IMR-90 (cell line): ENCODE measurements at regions not wholly inside any gene's neighbourhood (a gene's known extent, or its start where the extent isn't known, plus 50 kb on each side); places are given as distances from the start of the nearest gene placed in this dataset.

Experiments used
- ATAC-seq: fragments of 200-7000 bp; cut with Tn5 transposase; 2 replicates; pipeline ENCODE4 v1.9.1; 2020; ENCODE audit warnings: low read depth, mild to moderate bottlenecking, moderate library complexity
- BruUV-seq: library from RNA; stranded (reverse); fragments of 400-500 nt; replicated peaks from 2 replicates; lab custom pipeline; 2021; lab: Mats Ljungman, UMichigan
- CTCF ChIA-PET: fragments of 300-600 bp; formaldehyde crosslinking; extraction: SDS; loops from one replicate; lab custom pipeline; 2021; ENCODE audit warnings: antibody characterized with exemption; lab: Yijun Ruan, JAX
- POLR2A ChIA-PET: fragments of 300-600 bp; sonication (Branson Sonifier 250); formaldehyde crosslinking; loops from one replicate; lab custom pipeline; 2022; ENCODE audit warnings: antibody characterized with exemption; ENCODE audit not compliant: unreplicated experiment; lab: Charles Lee
- DNase-seq: peaks from one replicate; pipeline ENCODE4 v3.0.0; 2013
- H2AFZ ChIP-seq: replicated peaks from 2 replicates; pipeline ENCODE3; 2013; ENCODE audit warnings: low read length, mild to moderate bottlenecking; ENCODE audit not compliant: poor library complexity
- H2AK5ac ChIP-seq: 2 replicates; pipeline ENCODE4 v1.6.1; 2013; ENCODE audit warnings: low read depth, low read length, inconsistent platforms
- H2AK9ac ChIP-seq: replicated peaks from 2 replicates; pipeline ENCODE3; 2013; ENCODE audit warnings: mild to moderate bottlenecking, low read depth, low read length, moderate library complexity; ENCODE audit not compliant: poor library complexity
- H2BK120ac ChIP-seq: 2 replicates; pipeline ENCODE4 v1.6.1; 2013; ENCODE audit warnings: low read depth, low read length, inconsistent platforms
- H2BK15ac ChIP-seq: 3 replicates; pipeline ENCODE4 v1.6.1; 2013; ENCODE audit warnings: low read depth, low read length, inconsistent platforms
- H2BK20ac ChIP-seq: 2 replicates; pipeline ENCODE4 v1.6.1; 2013; ENCODE audit warnings: low read depth, mild to moderate bottlenecking, inconsistent platforms, low read length, moderate library complexity
- H2BK5ac ChIP-seq: 2 replicates; pipeline ENCODE4 v1.6.1; 2013; ENCODE audit warnings: mild to moderate bottlenecking, low read depth, low read length, inconsistent platforms; ENCODE audit not compliant: poor library complexity, severe bottlenecking
- H3K14ac ChIP-seq: replicated peaks from 2 replicates; pipeline ENCODE4 v1.6.1; 2013; ENCODE audit warnings: low read depth, low read length, inconsistent platforms
- H3K18ac ChIP-seq: 2 replicates; pipeline ENCODE4 v1.6.1; 2013; ENCODE audit warnings: low read depth, low read length, control low read depth
- H3K23ac ChIP-seq: 2 replicates; pipeline ENCODE4 v1.6.1; 2013; ENCODE audit warnings: low read depth, low read length, inconsistent platforms
- H3K27ac ChIP-seq: 2 replicates; pipeline ENCODE4 v1.5.1; 2013; ENCODE audit warnings: mild to moderate bottlenecking, control low read depth, low read length; ENCODE audit not compliant: insufficient read depth
- H3K27me3 ChIP-seq: 2 replicates; pipeline ENCODE4 v1.6.1; 2013; ENCODE audit warnings: low read length; ENCODE audit not compliant: control insufficient read depth, insufficient read depth
- H3K36me3 ChIP-seq: 2 replicates; pipeline ENCODE4 v1.6.1; 2013; ENCODE audit warnings: low read length, mixed read lengths; ENCODE audit not compliant: control insufficient read depth, insufficient read depth
- H3K4ac ChIP-seq: 2 replicates; pipeline ENCODE4 v1.6.1; 2013; ENCODE audit warnings: low read depth, low read length, inconsistent platforms
- H3K4me1 ChIP-seq: 2 replicates; pipeline ENCODE4 v1.6.1; 2013; ENCODE audit warnings: low read length, mixed read lengths; ENCODE audit not compliant: control insufficient read depth, insufficient read depth
- H3K4me2 ChIP-seq: 2 replicates; pipeline ENCODE4 v1.6.1; 2013; ENCODE audit warnings: low read depth, mild to moderate bottlenecking, control low read depth, low read length, moderate library complexity
- H3K4me3 ChIP-seq: 2 replicates; pipeline ENCODE4 v1.5.1; 2013; ENCODE audit warnings: low read depth, mild to moderate bottlenecking, control low read depth, low read length, moderate library complexity; ENCODE audit not compliant: insufficient read depth
- H3K56ac ChIP-seq: 2 replicates; pipeline ENCODE4 v1.6.1; 2013; ENCODE audit warnings: low read length, inconsistent platforms; ENCODE audit not compliant: insufficient read depth; ENCODE audit errors: extremely low read depth
- H3K79me1 ChIP-seq, 2 experiments: 2 replicates each; pipeline ENCODE4 v1.6.1; 2013; ENCODE audit warnings: low read length in 2 of 2, inconsistent platforms in 1 of 2, low read depth in 1 of 2
- H3K9ac ChIP-seq: 2 replicates; pipeline ENCODE4 v1.6.1; 2013; ENCODE audit warnings: low read depth, low read length, control low read depth
- H3K9me1 ChIP-seq: 2 replicates; pipeline ENCODE4 v1.6.1; 2013; ENCODE audit warnings: low read length, inconsistent platforms; ENCODE audit not compliant: insufficient read depth
- H3K9me3 ChIP-seq: 2 replicates; pipeline ENCODE4 v1.6.1; 2013; ENCODE audit warnings: low read length; ENCODE audit not compliant: control insufficient read depth, insufficient read depth
- H4K20me1 ChIP-seq: 2 replicates; pipeline ENCODE4 v1.6.1; 2013; ENCODE audit warnings: low read length, inconsistent platforms; ENCODE audit not compliant: insufficient read depth
- H4K5ac ChIP-seq: 2 replicates; pipeline ENCODE4 v1.6.1; 2013; ENCODE audit warnings: mild to moderate bottlenecking, low read depth, low read length, control low read depth
- H4K8ac ChIP-seq, 2 experiments: 2 replicates each; pipeline ENCODE4 v1.6.1; 2013; ENCODE audit warnings: low read depth in 2 of 2, low read length in 2 of 2, control low read depth in 1 of 2, inconsistent platforms in 1 of 2
- H4K91ac ChIP-seq: 2 replicates; pipeline ENCODE4 v1.6.1; 2013; ENCODE audit warnings: low read depth, low read length, inconsistent platforms; ENCODE audit not compliant: insufficient read depth
- BHLHE40 ChIP-seq: fragments of 150-350 bp; IDR thresholded peaks from 2 replicates; pipeline ENCODE4 v1.6.1; 2016; ENCODE audit warnings: mild to moderate bottlenecking, low read depth, low read length
- CEBPB ChIP-seq: IDR thresholded peaks from 2 replicates; pipeline ENCODE4 v1.6.1; 2012; ENCODE audit warnings: low read depth, low read length, improper control_type of control experiment
- CHD1 ChIP-seq: IDR thresholded peaks from 2 replicates; pipeline ENCODE4 v1.6.1; 2012; ENCODE audit warnings: low read depth, low read length, improper control_type of control experiment
- CTCF ChIP-seq: conservative IDR thresholded peaks from 2 replicates; pipeline ENCODE4 v1.5.1; 2012; ENCODE audit warnings: mild to moderate bottlenecking, low read depth, low read length, improper control_type of control experiment
- ELK1 ChIP-seq: fragments of 150-350 bp; IDR thresholded peaks from 2 replicates; pipeline ENCODE4 v1.6.1; 2016; ENCODE audit warnings: low read depth, mild to moderate bottlenecking, low read length, moderate library complexity, borderline replicate concordance
- FOS ChIP-seq: fragments of 150-350 bp; IDR thresholded peaks from 2 replicates; pipeline ENCODE4 v1.6.1; 2016; ENCODE audit warnings: low read depth, low read length
- MAFK ChIP-seq: IDR thresholded peaks from 2 replicates; pipeline ENCODE4 v1.6.1; 2012; ENCODE audit warnings: low read depth, low read length, improper control_type of control experiment
- MAZ ChIP-seq: IDR thresholded peaks from 2 replicates; pipeline ENCODE4 v1.6.1; 2012; ENCODE audit warnings: low read depth, mild to moderate bottlenecking, low read length, improper control_type of control experiment, moderate library complexity, borderline replicate concordance
- MXI1 ChIP-seq: IDR thresholded peaks from 2 replicates; pipeline ENCODE4 v1.6.1; 2012; ENCODE audit warnings: low read depth, mild to moderate bottlenecking, low read length, moderate library complexity, borderline replicate concordance
- NFE2L2 ChIP-seq: fragments of 150-350 bp; IDR thresholded peaks from 2 replicates; pipeline ENCODE4 v1.6.1; 2016; ENCODE audit warnings: low read depth, mild to moderate bottlenecking, low read length
- POLR2A ChIP-seq: IDR thresholded peaks from 2 replicates; pipeline ENCODE4 v1.6.1; 2012; ENCODE audit warnings: mild to moderate bottlenecking, low read depth, low read length
- RAD21 ChIP-seq: IDR thresholded peaks from 2 replicates; pipeline ENCODE4 v1.6.1; 2012; ENCODE audit warnings: low read length, improper control_type of control experiment
- RCOR1 ChIP-seq: IDR thresholded peaks from 2 replicates; pipeline ENCODE4 v1.6.1; 2012; ENCODE audit warnings: mild to moderate bottlenecking, low read length, improper control_type of control experiment; ENCODE audit not compliant: insufficient replicate concordance
- RFX5 ChIP-seq: IDR thresholded peaks from 2 replicates; pipeline ENCODE4 v1.8.0; 2012; ENCODE audit warnings: low read depth, mild to moderate bottlenecking, low read length, moderate library complexity
- SMC3 ChIP-seq: fragments of 150-350 bp; IDR thresholded peaks from 2 replicates; pipeline ENCODE4 v1.6.1; 2016; ENCODE audit warnings: low read depth, mild to moderate bottlenecking, antibody characterized with exemption, low read length, moderate library complexity
- USF2 ChIP-seq: fragments of 150-350 bp; IDR thresholded peaks from 2 replicates; pipeline ENCODE4 v1.6.1; 2017; ENCODE audit warnings: mild to moderate bottlenecking, antibody characterized with exemption, low read length, low read depth
- WGBS, 2 experiments: methylation state at CpG; one replicate each; pipeline versions ENCODE4 v1.1.5 to v1.1.7; 2013; ENCODE audit warnings: missing lambda C conversion rate in 2 of 2; ENCODE audit not compliant: insufficient read length in 1 of 2; ENCODE audit errors: extremely low coverage in 2 of 2; 5-methylcytosine and 5-hydroxymethylcytosine counted together
- dilution Hi-C: fragments of 300-500 bp; cut with HindIII; formaldehyde crosslinking; loops from one replicate; pipeline ENCODE4 v1.14.3; 2018; ENCODE audit warnings: low sequenced_read_pairs; ENCODE audit not compliant: unreplicated experiment
- in situ Hi-C: fragments of 300-500 bp; cut with MboI; formaldehyde crosslinking; loops from 3 replicates; pipeline ENCODE4 v1.14.3; 2019; ENCODE audit warnings: low sequenced_read_pairs, inconsistent platforms, mixed read lengths
- intact Hi-C: fragments of 100-400 bp; cut with micrococcal nuclease; formaldehyde crosslinking; loops from 2 replicates; pipeline ENCODE4 v1.10.0; 2022

GRCh38 chr4:127410644-127411043, 222.1 kb upstream of the INTU start:
- Histone ChIP-seq H2BK120ac (no peak overlapping the region), H3K27ac (no peak overlapping the region), H2BK5ac (no peak overlapping the region), H3K56ac (no peak overlapping the region), H3K79me1 (no peaks in the 10 kb centered on the region), H3K27me3 (no peaks in the 10 kb centered on the region), H2AK9ac (no peak overlapping the region), H2BK20ac (no peak overlapping the region), H2BK15ac (no peak overlapping the region), H3K9me3 (peaks cover 5% of the 10 kb centered on the region), H3K4me2 (no peak overlapping the region), H3K36me3 (no peaks in the 10 kb centered on the region), H3K18ac (no peak overlapping the region), H3K9me1 (no peaks in the 10 kb centered on the region), H3K23ac (no peak overlapping the region), H4K20me1 (no peaks in the 10 kb centered on the region), H4K8ac (no peak overlapping the region), H3K9ac (no peak overlapping the region), H3K4ac (no peak overlapping the region), H2AFZ (no peak overlapping the region), H4K91ac (no peak overlapping the region), H3K4me3 (no peak overlapping the region), H3K4me1 (no peaks in the 10 kb centered on the region), H4K5ac (no peak overlapping the region), H3K14ac (no peak overlapping the region), H2AK5ac (no peak overlapping the region)
- in situ Hi-C loops: no loop called here
- WGBS, 2 experiments: no CpG with 5 or more reads among the region's 2 CpGs
- no TSS peak for BruUV-seq
- DNase-seq: no peak
- ChIA-PET POLR2A (no interaction called here), CTCF (interaction anchor here (0.6 kb wide), 1 partner anchor 146 kb away, joined by 3 read pairs; no protein-coding TSS in a partner anchor)
- intact Hi-C loops: no loop called here
- no peak for TF ChIP-seq RCOR1
- no peak for TF ChIP-seq CHD1
- TF ChIP-seq ELK1: no peak
- TF ChIP-seq RFX5: no peak
- TF ChIP-seq USF2: no peak
- TF ChIP-seq CEBPB: no peak
- no peak for TF ChIP-seq NFE2L2
- TF ChIP-seq MXI1: no peak
- TF ChIP-seq MAZ: no peak
- no peak for TF ChIP-seq CTCF
- TF ChIP-seq POLR2A: no peak
- no peak for TF ChIP-seq FOS
- TF ChIP-seq RAD21: no peak
- TF ChIP-seq BHLHE40: no peak
- no peak for TF ChIP-seq SMC3
- no peak for TF ChIP-seq MAFK
- dilution Hi-C loops: no loop called here
- ATAC-seq: no peak
